Left cardiac atrium (tissue), 4 donors: ENCODE measurements at regions not wholly inside any gene's neighbourhood (a gene's known extent, or its start where the extent isn't known, plus 50 kb on each side); places are given as distances from the start of the nearest gene placed in this dataset.
"Not testable (repeated sequence)": the region's sequence is repeated elsewhere in the genome, so short reads cannot be mapped to it uniquely, and the experiment has no call there.

Experiments
- ATAC-seq, 2 donors: fragments of 200-7000 bp; cut with Tn5 transposase; one replicate each; pipeline ENCODE4 v1.9.1; 2020; ENCODE audit warnings: mild to moderate bottlenecking in 2 of 2, moderate library complexity in 2 of 2
- DNase-seq: peaks from one replicate; pipeline ENCODE4 v3.0.0-alpha.2; 2020
- intact Hi-C, 2 donors: fragments of 100-400 bp; cut with DNase I; formaldehyde crosslinking; loops; one replicate each; pipeline versions ENCODE4 v1.14.1 to v1.15.1; 2022 to 2023
- donor health status: DM: no; HTN: yes; CAD: no.
- donor health status: DM: no; HTN: yes; CAD: no; lungs with severe emphysema.
- donor health status: DM: yes; HTN: yes; CAD: no.
- donor health status: Dilated cardiomyopathy.

DNA sequence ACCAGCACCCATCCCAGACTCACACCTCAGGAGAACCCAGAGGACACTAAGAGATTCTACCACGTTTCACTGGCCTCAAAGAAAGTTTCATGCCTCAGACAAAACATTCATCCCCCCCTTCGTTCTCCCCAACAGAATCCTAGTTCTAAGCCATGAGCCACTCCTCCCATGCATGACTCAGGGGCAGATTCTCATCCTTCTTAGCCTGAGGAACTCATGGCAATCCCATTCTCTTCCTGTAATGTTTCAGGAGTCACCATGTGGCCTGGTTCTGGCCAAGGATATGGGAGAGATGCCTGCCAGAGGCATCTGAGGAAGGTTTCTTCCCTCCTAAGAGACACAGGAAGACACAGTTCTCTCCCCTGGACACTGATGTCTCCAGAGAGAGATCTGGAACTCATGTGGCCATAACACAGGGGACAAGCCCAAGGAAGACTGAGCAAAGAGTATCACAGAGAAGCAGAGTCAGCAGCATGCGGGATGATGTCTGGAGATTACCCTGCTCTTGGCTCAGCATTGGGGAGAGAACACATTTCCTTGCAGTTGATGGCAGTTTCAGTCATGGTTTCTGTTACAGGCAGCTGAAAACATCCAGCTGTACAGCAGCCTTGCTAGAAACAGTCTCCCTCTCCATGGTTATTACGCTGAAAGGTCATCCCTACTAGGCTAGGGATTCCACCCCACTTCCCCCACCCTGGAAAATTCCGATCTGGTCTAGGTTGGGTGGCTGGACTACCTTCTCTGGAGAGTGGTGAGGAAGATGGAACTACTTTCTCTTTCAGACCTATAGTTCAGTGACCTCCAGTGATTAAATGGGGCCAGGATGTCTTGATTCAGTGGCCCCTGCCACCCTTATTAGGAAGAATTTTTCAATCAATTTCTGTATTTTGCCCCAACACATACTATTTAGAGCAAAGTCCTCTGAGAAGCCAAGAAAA lies 115.4 kb downstream of the ZNF608 start:
- intact Hi-C loops, result no loop called here
- DNase-seq (no peak), ATAC-seq (no peak)

DNA sequence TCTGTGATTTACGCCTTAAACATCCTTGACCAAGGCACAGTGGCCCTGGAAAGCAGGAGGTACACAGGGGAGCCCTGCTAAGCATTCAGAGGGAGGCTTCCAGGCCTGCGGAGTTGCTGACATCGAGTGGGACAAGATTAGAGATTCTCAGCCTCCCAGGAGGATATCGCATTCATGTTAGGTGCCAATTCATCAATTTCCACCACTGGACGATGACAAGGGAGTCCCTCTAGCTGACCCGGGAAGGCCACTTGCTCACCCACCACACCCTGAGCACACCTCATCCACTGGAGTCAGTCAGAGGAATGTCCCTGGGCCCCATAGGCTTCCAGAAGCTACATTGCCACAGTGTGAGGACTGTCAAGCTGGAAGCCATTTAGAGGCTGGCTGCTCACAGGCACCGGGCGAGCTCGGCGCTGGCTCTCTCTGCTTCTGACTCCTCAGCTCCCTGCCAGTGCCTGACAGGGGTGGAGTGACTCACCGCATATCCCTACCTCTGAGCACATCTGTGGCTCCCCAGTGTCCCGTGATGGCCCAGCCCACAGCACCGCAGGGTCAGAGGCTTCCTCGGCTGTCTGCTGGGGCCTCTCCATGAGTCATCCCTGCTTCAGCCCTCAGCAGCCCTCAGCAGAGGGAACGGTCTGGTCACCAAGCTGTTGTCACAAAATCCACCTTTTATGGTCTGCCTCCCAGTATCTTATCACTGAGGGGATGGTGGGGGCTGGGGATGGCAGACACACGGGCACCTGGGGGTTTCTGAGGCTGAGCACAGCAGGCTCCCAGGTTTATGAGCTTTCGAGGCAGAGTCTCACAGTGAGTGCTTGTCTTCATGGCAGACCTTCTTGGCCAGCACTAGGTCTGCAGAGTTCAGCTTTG lies 117.5 kb downstream of the ZNF608 start:
- peak; percentile 68 to 97 for ATAC-seq
- peak; percentile 55 for DNase-seq
- intact Hi-C loops, result no loop called here

DNA sequence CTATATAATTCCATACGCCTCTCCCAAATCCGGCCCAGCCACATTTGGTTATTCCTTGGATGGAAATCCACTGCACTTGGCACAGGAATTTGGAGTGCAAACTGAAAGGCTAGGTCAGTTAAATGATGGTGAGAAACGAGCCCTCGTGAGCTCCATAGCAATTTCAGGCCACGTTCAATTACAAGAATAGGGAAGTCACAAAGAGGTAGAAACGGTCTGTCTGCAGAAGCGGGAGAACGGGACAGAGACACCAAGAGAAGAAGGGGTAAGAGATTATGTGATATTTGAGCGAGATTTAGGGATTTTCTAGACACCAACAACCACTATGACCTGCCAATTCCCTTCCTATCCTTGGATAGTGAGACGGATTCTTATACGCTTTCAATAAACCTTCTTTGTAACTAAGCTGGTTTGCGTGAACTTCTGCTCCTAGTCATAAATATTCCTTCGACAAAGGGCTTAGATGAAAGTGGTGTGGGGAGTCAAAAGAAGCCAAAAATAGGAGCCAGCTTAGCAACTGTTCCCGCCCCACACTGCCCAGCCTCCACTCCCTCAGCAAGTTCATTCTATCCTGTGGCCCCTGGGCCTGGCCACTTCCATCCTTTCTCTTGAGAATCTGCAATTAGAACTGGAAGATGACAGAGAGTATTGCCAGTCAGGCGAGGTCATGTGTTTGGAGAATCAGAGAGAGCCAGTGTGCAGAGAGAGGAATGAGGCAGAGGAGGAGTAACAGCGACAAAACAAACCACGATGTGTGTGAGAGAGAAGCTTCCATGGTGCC lies 118.4 kb downstream of the ZNF608 start:
- DNase-seq, result no peak
- intact Hi-C loops, result no loop called here

GRCh38 chr5:124626053-124626452 lies 120.4 kb downstream of the ZNF608 start:
- intact Hi-C loops, result no loop called here
- DNase-seq (no peak), ATAC-seq (no peak)

More for the DNA sequence above, 118.4 kb downstream of the ZNF608 start:
- ATAC-seq, result no peak

DNA sequence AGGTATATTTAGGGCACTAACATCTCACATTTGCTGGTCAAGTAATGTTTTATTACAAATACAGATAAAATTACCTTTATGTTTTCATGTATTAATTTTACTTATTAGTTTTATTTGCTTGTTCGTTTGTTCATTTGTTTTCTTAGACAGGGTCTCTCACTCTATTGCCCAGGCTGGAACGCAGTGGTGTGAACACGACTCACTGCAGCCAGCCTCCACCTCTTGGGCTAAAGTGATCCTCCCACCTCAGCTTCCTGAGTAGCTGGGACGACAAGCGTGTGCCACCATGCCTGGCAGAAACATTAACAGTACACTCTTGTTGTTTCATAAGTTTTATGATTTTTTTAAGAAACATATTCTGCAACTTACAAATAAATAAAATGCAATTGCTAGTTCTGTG lies 123.2 kb downstream of the ZNF608 start:
- intact Hi-C loops, result no loop called here

GRCh38 chr5:124622851-124623250 lies 123.6 kb downstream of the ZNF608 start:
- DNase-seq (no peak), ATAC-seq (no peak)
- intact Hi-C loops, result no loop called here

More for the DNA sequence above, 123.2 kb downstream of the ZNF608 start:
- ATAC-seq, result no peak
- DNase-seq, result no peak

- intact Hi-C loops, result no loop called here
- ATAC-seq (no peak), DNase-seq (no peak)
These were observed 125.2 kb downstream of the ZNF608 start for GRCh38 chr5:124621279-124621678.

- DNase-seq (no peak), ATAC-seq (no peak)
- intact Hi-C loops, result no loop called here
These were observed 125.7 kb downstream of the ZNF608 start for GRCh38 chr5:124620743-124621142.

DNA sequence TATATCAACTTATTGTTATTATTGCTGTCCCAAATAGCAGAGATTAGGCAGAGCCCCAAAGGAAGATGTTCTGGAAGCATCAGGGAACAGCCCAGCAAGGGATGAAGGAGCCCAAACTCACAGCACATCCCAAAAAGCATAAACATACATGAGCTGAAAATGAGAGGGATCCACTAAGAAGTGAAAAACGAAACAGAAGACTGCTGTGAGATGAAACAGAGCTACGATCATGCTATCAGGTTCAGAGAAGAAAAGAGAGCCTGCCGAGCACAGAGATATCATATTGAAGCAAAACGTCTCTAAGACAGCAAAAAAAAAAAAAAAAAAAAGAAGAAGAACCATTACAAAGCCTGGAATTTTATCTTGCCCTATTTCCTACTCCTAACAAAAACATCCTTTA lies 127.3 kb downstream of the ZNF608 start:
- ATAC-seq (no peak), DNase-seq (no peak)
- intact Hi-C loops, result no loop called here

DNA sequence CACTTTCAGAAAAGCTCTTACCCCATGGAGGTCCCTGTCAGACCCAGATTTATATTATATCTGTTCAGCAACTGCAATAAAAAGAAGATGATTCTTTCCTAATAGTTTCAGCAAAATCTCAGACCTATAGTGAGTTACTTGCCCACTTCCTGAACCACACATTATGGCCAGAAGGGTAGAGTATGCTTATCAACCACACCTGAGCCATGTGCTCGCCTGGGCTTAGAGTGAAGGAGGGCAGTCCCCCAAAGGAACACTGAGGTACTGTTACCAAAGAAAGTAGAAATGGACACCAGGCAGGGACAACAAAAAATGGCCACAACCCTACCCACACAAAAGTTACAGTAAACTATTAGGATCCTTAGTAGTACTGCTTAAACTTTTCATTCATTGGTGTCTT lies 128.7 kb downstream of the ZNF608 start:
- ATAC-seq (no peak), DNase-seq (no peak)
- intact Hi-C loops, result no loop called here

GRCh38 chr5:124614836-124615385 lies 131.5 kb downstream of the ZNF608 start:
- intact Hi-C loops, result no loop called here
- ATAC-seq (no peak), DNase-seq (no peak)

DNA sequence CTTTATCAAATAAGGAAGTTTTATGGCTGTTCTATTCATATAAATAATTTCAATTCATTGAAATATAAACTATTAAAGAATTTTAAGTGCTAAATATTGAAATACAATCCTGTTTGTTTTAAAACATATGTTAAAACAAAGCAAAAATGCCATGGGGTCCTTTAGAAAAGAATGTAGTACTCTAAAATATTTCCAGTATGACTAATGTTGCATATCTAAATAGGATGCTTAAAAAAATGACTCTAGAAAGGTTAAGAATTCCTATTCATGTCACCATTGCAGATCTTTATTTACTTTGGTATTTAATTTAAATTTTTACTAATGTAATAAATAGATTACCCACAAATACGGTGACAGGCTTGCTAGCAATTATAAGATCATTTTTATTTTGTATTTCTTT lies 132.3 kb downstream of the ZNF608 start:
- DNase-seq (no peak), ATAC-seq (no peak)
- intact Hi-C loops, result no loop called here

- intact Hi-C loops, result no loop called here
- ATAC-seq, result no peak
- no peak for DNase-seq
These were observed 133.0 kb downstream of the ZNF608 start for GRCh38 chr5:124613273-124613953.

GRCh38 chr5:124612023-124612422 lies 134.4 kb downstream of the ZNF608 start:
- intact Hi-C loops, result no loop called here
- ATAC-seq, result peak; percentile 56 to 65

DNA sequence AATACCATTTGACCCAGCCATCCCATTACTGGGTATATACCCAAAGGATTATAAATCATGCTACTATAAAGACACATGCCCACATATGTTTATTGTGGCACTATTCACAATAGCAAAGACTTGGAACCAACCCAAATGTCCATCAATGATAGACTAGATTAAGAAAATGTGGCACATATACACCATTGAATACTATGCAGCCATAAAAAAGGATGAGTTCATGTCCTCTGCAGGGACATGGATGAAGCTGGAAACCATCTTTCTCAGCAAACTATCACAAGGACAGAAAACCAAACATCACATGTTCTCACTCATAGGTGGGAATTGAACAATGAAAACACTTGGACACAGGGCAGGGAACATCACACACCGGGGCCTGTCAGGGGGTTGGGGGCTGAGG lies 135.2 kb downstream of the ZNF608 start:
- DNase-seq, intact Hi-C loops, ATAC-seq: not testable (repeated sequence)

More at GRCh38 chr5:124612023-124612422, 134.4 kb downstream of the ZNF608 start:
- DNase-seq, result no peak

GRCh38 chr5:124609685-124610084 lies 136.8 kb downstream of the ZNF608 start:
- intact Hi-C loops, ATAC-seq, DNase-seq: not testable (repeated sequence)

DNA sequence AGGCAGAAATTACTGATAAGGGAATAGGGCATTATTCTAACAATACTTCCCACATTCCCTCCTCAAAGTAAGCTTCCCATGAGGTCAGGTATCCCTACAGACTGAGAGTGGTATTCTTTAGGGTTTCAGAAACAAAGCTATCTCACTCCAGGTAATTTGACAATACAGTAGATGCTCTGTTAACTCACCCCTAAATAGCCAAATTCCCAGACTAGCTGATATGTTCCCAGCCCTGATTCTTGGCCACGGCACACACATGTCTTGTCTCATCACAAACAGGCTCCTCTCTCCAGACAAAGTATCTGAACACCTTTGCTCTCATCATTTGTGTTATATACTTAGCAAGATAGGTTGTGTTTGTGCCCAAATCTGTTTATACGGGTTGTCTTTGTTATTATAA lies 139.9 kb downstream of the ZNF608 start:
- intact Hi-C loops, result no loop called here
- no peak for ATAC-seq
- DNase-seq, result no peak

DNA sequence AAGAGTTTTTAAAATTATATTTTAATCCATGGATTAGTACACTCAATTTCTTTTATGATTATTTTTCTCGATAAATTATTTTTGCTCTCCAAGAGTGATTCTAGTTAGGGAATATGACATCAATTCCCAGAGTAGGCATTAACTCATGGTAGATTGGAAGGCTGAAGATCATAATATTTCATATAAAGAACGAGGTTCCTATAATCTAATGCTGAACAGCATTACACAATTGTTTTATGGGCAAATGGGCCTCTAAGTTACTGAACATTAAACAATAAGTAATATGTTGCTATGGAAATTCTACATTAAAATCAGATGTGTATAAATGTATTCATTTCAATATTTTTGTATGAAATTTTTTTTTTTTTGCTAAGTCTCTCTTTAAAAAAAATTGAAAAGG lies 140.3 kb downstream of the ZNF608 start:
- no peak for DNase-seq
- intact Hi-C loops, result no loop called here
- no peak for ATAC-seq
